Mesothelial cell of epicardium (in vitro differentiated cells): ENCODE measurements at regions not wholly inside any gene's neighbourhood (a gene's known extent, or its start where the extent isn't known, plus 50 kb on each side); places are given as distances from the start of the nearest gene placed in this dataset.

ENCODE experiments used
- DNase-seq, 2 experiments: peaks; one replicate each; pipeline ENCODE4 v3.0.0; 2021; ENCODE audit warnings: low spot score in 2 of 2; ENCODE audit not compliant: unreplicated experiment in 2 of 2
- H3K27ac Mint-ChIP-seq: 2 replicates; pipeline ENCODE4 v1.8.0; 2021; ENCODE audit warnings: mixed read lengths
- H3K27me3 Mint-ChIP-seq: 2 replicates; pipeline ENCODE4 v1.8.0; 2021; ENCODE audit warnings: low read depth, mixed read lengths
- H3K36me3 Mint-ChIP-seq: 2 replicates; pipeline ENCODE4 v1.8.0; 2021; ENCODE audit warnings: mixed read lengths
- H3K4me1 Mint-ChIP-seq: 2 replicates; pipeline ENCODE4 v1.8.0; 2021; ENCODE audit warnings: mixed read lengths
- H3K4me3 Mint-ChIP-seq: 2 replicates; pipeline ENCODE4 v1.8.0; 2021; ENCODE audit warnings: mild to moderate bottlenecking, moderate library complexity, mixed read lengths
- H3K9me3 Mint-ChIP-seq: 2 replicates; pipeline ENCODE4 v1.8.0; 2021; ENCODE audit warnings: mixed read lengths
- TF ChIP-seq, protein P1 (sequence below): fragments of 200-600 bp; sonication (generic); IDR thresholded peaks from one replicate; pipeline ENCODE4 v1.5.0; 2021; ENCODE audit warnings: antibody characterized with exemption; ENCODE audit not compliant: unreplicated experiment

DNA sequence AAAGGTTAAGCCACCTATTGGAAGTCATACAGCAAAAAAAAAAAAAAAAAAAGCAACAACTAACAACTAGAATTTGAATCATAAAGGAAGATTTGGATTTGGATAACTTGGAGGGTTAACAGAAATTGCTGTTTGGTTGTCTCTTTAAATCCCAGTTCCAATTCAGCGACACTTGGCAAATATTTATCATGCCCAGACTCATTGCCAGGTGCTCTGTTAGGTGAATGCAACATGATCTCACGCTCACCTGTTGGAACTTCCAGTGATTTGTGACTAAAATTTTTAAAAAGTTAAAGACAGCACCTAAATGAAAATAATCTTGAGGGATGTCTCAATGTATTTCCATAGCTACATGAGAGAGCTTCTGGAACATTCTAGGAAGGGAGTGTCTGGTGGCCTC lies 103.7 kb downstream of the TBX3 start:
- TF ChIP-seq, protein P1, sequence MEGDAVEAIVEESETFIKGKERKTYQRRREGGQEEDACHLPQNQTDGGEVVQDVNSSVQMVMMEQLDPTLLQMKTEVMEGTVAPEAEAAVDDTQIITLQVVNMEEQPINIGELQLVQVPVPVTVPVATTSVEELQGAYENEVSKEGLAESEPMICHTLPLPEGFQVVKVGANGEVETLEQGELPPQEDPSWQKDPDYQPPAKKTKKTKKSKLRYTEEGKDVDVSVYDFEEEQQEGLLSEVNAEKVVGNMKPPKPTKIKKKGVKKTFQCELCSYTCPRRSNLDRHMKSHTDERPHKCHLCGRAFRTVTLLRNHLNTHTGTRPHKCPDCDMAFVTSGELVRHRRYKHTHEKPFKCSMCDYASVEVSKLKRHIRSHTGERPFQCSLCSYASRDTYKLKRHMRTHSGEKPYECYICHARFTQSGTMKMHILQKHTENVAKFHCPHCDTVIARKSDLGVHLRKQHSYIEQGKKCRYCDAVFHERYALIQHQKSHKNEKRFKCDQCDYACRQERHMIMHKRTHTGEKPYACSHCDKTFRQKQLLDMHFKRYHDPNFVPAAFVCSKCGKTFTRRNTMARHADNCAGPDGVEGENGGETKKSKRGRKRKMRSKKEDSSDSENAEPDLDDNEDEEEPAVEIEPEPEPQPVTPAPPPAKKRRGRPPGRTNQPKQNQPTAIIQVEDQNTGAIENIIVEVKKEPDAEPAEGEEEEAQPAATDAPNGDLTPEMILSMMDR: no peak
- Mint-ChIP-seq H3K4me1 (no peaks in the 10 kb centered on the region), H3K36me3 (no peaks in the 10 kb centered on the region), H3K27me3 (peaks cover 6% of the 10 kb centered on the region), H3K9me3 (peaks cover 3% of the 10 kb centered on the region), H3K4me3 (no peak overlapping the region), H3K27ac (no peak overlapping the region)
- DNase-seq: no peak

DNA sequence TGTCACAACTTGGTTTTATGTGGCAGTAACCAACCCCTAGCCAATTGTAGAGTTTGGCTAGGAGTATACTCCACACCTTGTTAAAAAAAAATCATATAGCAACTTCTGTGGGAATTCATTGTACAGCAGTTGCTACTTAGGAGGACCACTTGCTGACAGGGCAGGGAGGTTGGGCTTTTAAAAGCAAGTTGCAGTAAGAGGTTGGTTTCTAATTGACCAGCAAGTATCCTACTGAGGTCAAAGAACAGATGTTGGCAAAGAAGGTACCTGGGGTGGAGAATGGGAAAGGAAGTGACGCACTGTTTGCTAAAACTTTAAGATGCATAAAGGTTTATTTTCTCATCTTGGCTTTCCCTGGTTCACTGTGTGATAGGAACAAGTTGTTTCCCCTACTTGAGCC lies 104.6 kb downstream of the TBX3 start:
- no peak overlapping the region for H3K4me3 Mint-ChIP-seq
- no peak overlapping the region for H3K27ac Mint-ChIP-seq
- H3K36me3 Mint-ChIP-seq: no peaks in the 10 kb centered on the region
- no peak for DNase-seq
- TF ChIP-seq, protein P1: no peak
- H3K9me3 Mint-ChIP-seq: peaks cover under 1% of the 10 kb centered on the region
- no peaks in the 10 kb centered on the region for H3K4me1 Mint-ChIP-seq
- H3K27me3 Mint-ChIP-seq: peaks cover 6% of the 10 kb centered on the region

GRCh38 chr12:114562654-114563053 lies 121.3 kb downstream of the TBX3 start:
- H3K27me3 Mint-ChIP-seq: peaks cover 42% of the 10 kb centered on the region
- H3K4me1 Mint-ChIP-seq: no peaks in the 10 kb centered on the region
- no peak for DNase-seq
- no peak overlapping the region for H3K27ac Mint-ChIP-seq
- H3K4me3 Mint-ChIP-seq: no peak overlapping the region
- H3K9me3 Mint-ChIP-seq: no peaks in the 10 kb centered on the region
- TF ChIP-seq, protein P1: no peak
- no peaks in the 10 kb centered on the region for H3K36me3 Mint-ChIP-seq

DNA sequence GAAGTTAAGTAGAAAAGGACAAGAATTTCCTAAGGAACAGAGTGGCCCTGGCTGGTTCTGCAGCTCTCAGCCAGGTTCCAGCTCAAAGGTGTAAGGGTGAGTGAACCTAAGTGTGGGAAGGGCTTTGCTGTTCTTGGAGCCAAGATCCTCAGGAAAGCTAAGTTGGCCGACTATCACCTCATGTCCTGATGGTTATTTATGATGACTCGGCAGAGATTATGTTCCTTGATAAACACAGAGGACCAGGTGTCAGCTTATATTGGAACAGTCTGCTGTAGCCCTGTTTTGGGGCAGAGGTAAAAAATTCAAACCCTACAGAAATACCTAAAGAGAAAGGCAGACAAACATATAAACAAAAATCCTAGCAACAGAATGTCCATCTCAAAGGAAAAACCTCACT lies 128.5 kb downstream of the TBX3 start:
- H3K4me1 Mint-ChIP-seq: no peaks in the 10 kb centered on the region
- TF ChIP-seq, protein P1: no peak
- no peak overlapping the region for H3K4me3 Mint-ChIP-seq
- H3K9me3 Mint-ChIP-seq: no peaks in the 10 kb centered on the region
- no peak overlapping the region for H3K27ac Mint-ChIP-seq
- no peak for DNase-seq
- peaks cover 16% of the 10 kb centered on the region for H3K27me3 Mint-ChIP-seq
- H3K36me3 Mint-ChIP-seq: no peaks in the 10 kb centered on the region

GRCh38 chr12:114547636-114548035 lies 136.3 kb downstream of the TBX3 start:
- Mint-ChIP-seq H3K9me3 (peaks cover 4% of the 10 kb centered on the region), H3K36me3 (no peaks in the 10 kb centered on the region), H3K4me3 (no peak overlapping the region), H3K27ac (no peak overlapping the region), H3K4me1 (no peaks in the 10 kb centered on the region), H3K27me3 (peaks cover 1% of the 10 kb centered on the region)
- no peak for DNase-seq
- TF ChIP-seq, protein P1: no peak

- H3K27me3 Mint-ChIP-seq: peaks cover 27% of the 10 kb centered on the region
- H3K9me3 Mint-ChIP-seq: no peaks in the 10 kb centered on the region
- H3K4me3 Mint-ChIP-seq: no peak overlapping the region
- H3K4me1 Mint-ChIP-seq: no peaks in the 10 kb centered on the region
- H3K36me3 Mint-ChIP-seq: no peaks in the 10 kb centered on the region
- no peak for DNase-seq
- H3K27ac Mint-ChIP-seq: no peak overlapping the region
- TF ChIP-seq, protein P1: no peak
Measured at GRCh38 chr12:114530417-114530816, 124.5 kb upstream of the TBX5 start.
